ACC112 (cell line): ENCODE measurements at regions not wholly inside any gene's neighbourhood (a gene's known extent, or its start where the extent isn't known, plus 50 kb on each side); places are given as distances from the start of the nearest gene placed in this dataset.

Source experiments
- H2AFZ ChIP-seq: fragments of 200-600 bp; sonication (generic); one replicate; pipeline ENCODE4 v1.6.0; 2017; ENCODE audit warnings: antibody characterized with exemption, low read length; ENCODE audit not compliant: unreplicated experiment
- H3K27ac ChIP-seq: fragments of 200-600 bp; sonication (generic); 2 replicates; pipeline ENCODE4 v1.5.1; 2014; ENCODE audit warnings: low read depth, mild to moderate bottlenecking, antibody characterized with exemption, low read length, moderate library complexity
- H3K27me3 ChIP-seq: fragments of 200-600 bp; sonication (generic); 2 replicates; pipeline ENCODE4 v1.6.1; 2014; ENCODE audit warnings: mild to moderate bottlenecking, antibody characterized with exemption, low read length, moderate library complexity, mixed read lengths; ENCODE audit not compliant: insufficient read depth
- H3K36me3 ChIP-seq: fragments of 200-600 bp; sonication (generic); 2 replicates; pipeline ENCODE4 v1.6.1; 2016; ENCODE audit warnings: mild to moderate bottlenecking, antibody characterized with exemption, low read length, moderate library complexity, mixed read lengths; ENCODE audit not compliant: insufficient read depth
- H3K4me1 ChIP-seq: fragments of 200-600 bp; sonication (generic); one replicate; pipeline ENCODE4 v1.6.1; 2016; ENCODE audit warnings: low read length, mixed read lengths; ENCODE audit not compliant: insufficient read depth, unreplicated experiment, control insufficient read depth
- H3K4me3 ChIP-seq: fragments of 200-600 bp; sonication (generic); 2 replicates; pipeline ENCODE4 v1.5.1; 2014; ENCODE audit warnings: mild to moderate bottlenecking, low read depth, low read length
- H3K79me2 ChIP-seq: fragments of 200-600 bp; sonication (generic); one replicate; pipeline ENCODE4 v1.6.0; 2016; ENCODE audit warnings: low read length; ENCODE audit not compliant: control insufficient read depth, unreplicated experiment, insufficient read depth

- Histone ChIP-seq H3K36me3 (no peaks in the 10 kb centered on the region), H3K4me1 (no peaks in the 10 kb centered on the region), H3K79me2 (no peaks in the 10 kb centered on the region), H2AFZ (no peak overlapping the region), H3K27me3 (no peaks in the 10 kb centered on the region), H3K27ac (no peak overlapping the region), H3K4me3 (no peak overlapping the region)
Measured at GRCh38 chr10:4475827-4476490, 350.0 kb upstream of the AKR1E2 start.

- no peak overlapping the region for H3K27ac ChIP-seq
- H3K36me3 ChIP-seq: no peaks in the 10 kb centered on the region
- H3K4me1 ChIP-seq: peaks cover 7% of the 10 kb centered on the region
- no peaks in the 10 kb centered on the region for H3K27me3 ChIP-seq
- H3K79me2 ChIP-seq: no peaks in the 10 kb centered on the region
- no peak overlapping the region for H3K4me3 ChIP-seq
- no peak overlapping the region for H2AFZ ChIP-seq
Measured at GRCh38 chr10:4474829-4475228, 351.2 kb upstream of the AKR1E2 start.

- Histone ChIP-seq H3K4me1 (peaks cover 9% of the 10 kb centered on the region), H2AFZ (no peak overlapping the region), H3K79me2 (no peaks in the 10 kb centered on the region), H3K27me3 (no peaks in the 10 kb centered on the region), H3K27ac (no peak overlapping the region), H3K36me3 (no peaks in the 10 kb centered on the region), H3K4me3 (no peak overlapping the region)
Measured at GRCh38 chr10:4473977-4474376, 352.0 kb upstream of the AKR1E2 start.

DNA sequence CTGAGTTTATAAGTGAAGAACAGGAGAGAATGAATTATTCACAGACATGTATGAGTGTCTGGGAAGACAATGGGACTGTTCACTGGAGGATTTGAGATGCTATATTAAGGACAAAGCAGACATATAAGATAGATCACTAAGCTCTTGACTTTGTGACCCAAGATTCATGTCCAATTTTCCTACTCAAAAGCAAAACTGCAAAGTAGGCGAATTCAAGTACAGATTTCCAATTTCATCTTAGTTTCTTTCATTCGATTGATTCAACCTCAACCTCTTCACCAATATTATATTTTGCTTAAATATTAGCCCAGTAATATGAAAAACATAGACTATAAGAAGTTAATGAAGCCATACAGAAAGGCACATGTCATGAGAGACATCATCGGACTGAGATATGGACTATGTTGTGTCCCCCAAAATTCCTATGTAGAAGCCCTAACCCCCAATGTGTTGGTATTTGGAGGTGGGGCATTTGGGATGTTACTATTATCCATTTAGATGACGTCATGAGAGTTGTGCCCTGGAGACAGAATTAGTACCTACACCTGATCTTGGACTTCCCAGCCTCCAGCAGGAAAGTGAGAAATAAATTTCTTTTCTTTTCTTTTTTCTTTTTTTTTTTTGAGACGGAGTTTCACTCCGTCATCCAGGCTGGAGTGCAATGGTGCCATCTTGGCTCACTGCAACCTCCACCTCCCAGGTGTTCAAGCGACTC, 353.7 kb upstream of the AKR1E2 start:
- Histone ChIP-seq H2AFZ (no peak overlapping the region), H3K27me3 (no peaks in the 10 kb centered on the region), H3K4me3 (no peak overlapping the region), H3K36me3 (no peaks in the 10 kb centered on the region), H3K4me1 (peaks cover 9% of the 10 kb centered on the region), H3K27ac (no peak overlapping the region), H3K79me2 (no peaks in the 10 kb centered on the region)

DNA sequence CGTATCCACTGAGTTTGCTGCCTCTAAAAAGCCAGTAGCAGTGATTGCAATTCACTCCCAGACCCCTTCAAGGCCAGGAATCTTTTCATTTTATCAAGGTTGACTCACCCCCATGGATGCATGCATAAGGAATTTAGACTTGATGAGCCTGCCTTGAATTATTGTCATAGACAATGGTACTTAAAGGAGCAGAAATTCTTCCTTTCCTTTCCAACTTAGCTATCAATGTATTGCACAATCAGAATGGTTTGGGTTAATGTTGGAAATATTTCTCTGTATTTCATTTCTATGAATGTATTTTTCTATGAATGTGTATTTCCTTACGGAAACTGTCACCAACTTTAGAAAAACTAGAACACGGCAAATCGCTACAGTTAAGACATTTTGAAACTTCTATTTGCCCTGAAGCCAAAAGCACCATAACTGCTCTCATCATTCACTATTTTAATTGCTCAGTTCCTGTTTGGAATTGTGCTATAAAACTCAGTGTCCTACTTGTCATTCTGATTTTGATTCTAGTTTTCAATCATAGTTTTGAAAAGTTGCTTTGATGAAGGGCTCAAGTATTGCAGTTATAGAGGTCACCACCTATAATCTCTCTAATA, 355.7 kb upstream of the AKR1E2 start:
- Histone ChIP-seq H3K27me3 (no peaks in the 10 kb centered on the region), H3K4me1 (peaks cover 9% of the 10 kb centered on the region), H3K27ac (peak overlapping the region; percentile 74), H3K36me3 (no peaks in the 10 kb centered on the region), H3K4me3 (peak overlapping the region; percentile 31), H2AFZ (peak overlapping the region; percentile 45), H3K79me2 (no peaks in the 10 kb centered on the region)

- H3K4me3 ChIP-seq: no peak overlapping the region
- no peaks in the 10 kb centered on the region for H3K79me2 ChIP-seq
- no peak overlapping the region for H2AFZ ChIP-seq
- no peak overlapping the region for H3K27ac ChIP-seq
- peaks cover 9% of the 10 kb centered on the region for H3K4me1 ChIP-seq
- H3K27me3 ChIP-seq: no peaks in the 10 kb centered on the region
- H3K36me3 ChIP-seq: no peaks in the 10 kb centered on the region
Measured at GRCh38 chr10:4467481-4467880, 358.5 kb upstream of the AKR1E2 start.

GRCh38 chr10:4460267-4460666, 365.7 kb upstream of the AKR1E2 start:
- Histone ChIP-seq H3K27ac (no peak overlapping the region), H3K79me2 (no peaks in the 10 kb centered on the region), H3K27me3 (no peaks in the 10 kb centered on the region), H2AFZ (no peak overlapping the region), H3K4me3 (no peak overlapping the region), H3K36me3 (no peaks in the 10 kb centered on the region), H3K4me1 (no peaks in the 10 kb centered on the region)

- Histone ChIP-seq H3K27me3 (no peaks in the 10 kb centered on the region), H3K36me3 (no peaks in the 10 kb centered on the region), H3K79me2 (no peaks in the 10 kb centered on the region), H3K27ac (no peak overlapping the region), H3K4me1 (no peaks in the 10 kb centered on the region), H3K4me3 (no peak overlapping the region), H2AFZ (no peak overlapping the region)
Measured at GRCh38 chr10:4459531-4459930, 366.5 kb upstream of the AKR1E2 start.

DNA sequence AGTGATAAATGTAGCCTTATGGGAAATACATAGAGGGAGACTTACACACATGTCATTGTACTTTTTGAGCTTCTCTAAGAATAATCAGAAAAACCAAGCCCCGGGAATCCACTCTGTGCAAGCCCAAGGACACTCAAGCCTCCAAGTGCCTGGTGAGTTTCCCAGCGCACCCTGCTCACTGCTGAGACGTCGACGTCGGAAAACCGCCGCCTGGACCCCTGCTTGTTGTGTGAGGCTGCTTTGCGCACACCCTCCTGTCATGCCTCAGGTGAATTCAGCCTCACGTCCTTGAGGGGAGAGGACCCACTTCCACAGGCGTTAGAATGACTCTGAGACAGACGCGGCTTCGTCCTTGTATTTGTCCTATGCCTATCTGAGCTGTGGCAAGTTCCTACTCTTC, 368.4 kb upstream of the AKR1E2 start:
- no peak overlapping the region for H3K4me3 ChIP-seq
- no peaks in the 10 kb centered on the region for H3K27me3 ChIP-seq
- H2AFZ ChIP-seq: no peak overlapping the region
- no peaks in the 10 kb centered on the region for H3K4me1 ChIP-seq
- no peaks in the 10 kb centered on the region for H3K79me2 ChIP-seq
- H3K36me3 ChIP-seq: no peaks in the 10 kb centered on the region
- H3K27ac ChIP-seq: no peak overlapping the region

DNA sequence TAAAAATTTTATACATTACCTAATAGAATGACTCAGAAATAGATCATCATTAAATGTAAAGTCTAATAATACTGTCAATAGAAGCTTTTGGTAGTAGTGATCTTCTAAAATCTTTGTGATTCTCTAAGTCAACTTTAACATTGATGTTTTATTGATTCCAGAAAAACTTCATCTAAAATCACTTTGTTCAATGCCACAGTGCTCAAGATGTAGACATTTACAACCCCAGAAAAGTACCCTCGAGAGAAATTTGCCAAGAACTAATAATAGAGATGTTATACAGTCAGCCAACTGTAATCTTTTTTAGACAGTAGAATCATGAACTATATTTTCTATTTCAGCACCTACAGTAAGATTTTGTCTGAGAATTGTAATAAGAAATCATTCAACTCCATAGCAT, 369.2 kb upstream of the AKR1E2 start:
- Histone ChIP-seq H3K79me2 (no peaks in the 10 kb centered on the region), H3K4me1 (no peaks in the 10 kb centered on the region), H2AFZ (no peak overlapping the region), H3K36me3 (no peaks in the 10 kb centered on the region), H3K27ac (no peak overlapping the region), H3K27me3 (no peaks in the 10 kb centered on the region), H3K4me3 (no peak overlapping the region)

GRCh38 chr10:4456279-4456678, 369.7 kb upstream of the AKR1E2 start:
- no peak overlapping the region for H2AFZ ChIP-seq

More at GRCh38 chr10:4456279-4456678, 369.7 kb upstream of the AKR1E2 start:
- Histone ChIP-seq H3K4me3 (no peak overlapping the region), H3K36me3 (no peaks in the 10 kb centered on the region), H3K4me1 (peaks cover 3% of the 10 kb centered on the region), H3K79me2 (no peaks in the 10 kb centered on the region), H3K27me3 (no peaks in the 10 kb centered on the region), H3K27ac (no peak overlapping the region)
